Thoracic aorta (tissue), 2 donors: ENCODE measurements at regions not wholly inside any gene's neighbourhood (a gene's known extent, or its start where the extent isn't known, plus 50 kb on each side); places are given as distances from the start of the nearest gene placed in this dataset.

Experiments used
- ATAC-seq: fragments of 150-250 bp; one replicate; pipeline ENCODE4 v1.8.0; 2017; ENCODE audit warnings: low read depth; ENCODE audit not compliant: insufficient number of reproducible peaks, low FRiP score
- DNase-seq: peaks from one replicate; pipeline ENCODE4 v3.0.0-alpha.2; 2020; ENCODE audit warnings: low spot score
- H3K27ac ChIP-seq, 2 donors: fragments of 200-600 bp; sonication (generic); 1 replicate in 1 of 2; 2 replicates in 1 of 2; pipeline ENCODE4 v1.5.1; 2016; ENCODE audit warnings: mild to moderate bottlenecking in 2 of 2, moderate library complexity in 2 of 2
- H3K27me3 ChIP-seq: fragments of 200-600 bp; sonication (generic); replicated peaks from 2 replicates; pipeline ENCODE4 v1.6.0; 2016; ENCODE audit warnings: mild to moderate bottlenecking; ENCODE audit not compliant: insufficient read depth
- H3K36me3 ChIP-seq: fragments of 200-600 bp; sonication (generic); one replicate; pipeline ENCODE4 v1.5.1; 2016
- H3K4me1 ChIP-seq, 2 donors: fragments of 200-600 bp; sonication (generic); 1 replicate in 1 of 2; 2 replicates in 1 of 2; pipeline versions ENCODE4 v1.5.1 to v1.6.0; 2016; ENCODE audit warnings: low read depth in 2 of 2, mild to moderate bottlenecking in 1 of 2; ENCODE audit not compliant: control insufficient read depth in 1 of 2
- H3K4me3 ChIP-seq: fragments of 200-600 bp; sonication (generic); 2 replicates; pipeline ENCODE4 v1.5.1; 2016; ENCODE audit warnings: mild to moderate bottlenecking
- H3K9me3 ChIP-seq: fragments of 200-600 bp; sonication (generic); 2 replicates; pipeline ENCODE4 v1.5.1; 2016
- TF ChIP-seq, protein P1 (sequence below): fragments of 200-600 bp; sonication (generic); IDR thresholded peaks from one replicate; pipeline ENCODE4 v1.5.1; 2019; ENCODE audit warnings: antibody characterized with exemption

DNA sequence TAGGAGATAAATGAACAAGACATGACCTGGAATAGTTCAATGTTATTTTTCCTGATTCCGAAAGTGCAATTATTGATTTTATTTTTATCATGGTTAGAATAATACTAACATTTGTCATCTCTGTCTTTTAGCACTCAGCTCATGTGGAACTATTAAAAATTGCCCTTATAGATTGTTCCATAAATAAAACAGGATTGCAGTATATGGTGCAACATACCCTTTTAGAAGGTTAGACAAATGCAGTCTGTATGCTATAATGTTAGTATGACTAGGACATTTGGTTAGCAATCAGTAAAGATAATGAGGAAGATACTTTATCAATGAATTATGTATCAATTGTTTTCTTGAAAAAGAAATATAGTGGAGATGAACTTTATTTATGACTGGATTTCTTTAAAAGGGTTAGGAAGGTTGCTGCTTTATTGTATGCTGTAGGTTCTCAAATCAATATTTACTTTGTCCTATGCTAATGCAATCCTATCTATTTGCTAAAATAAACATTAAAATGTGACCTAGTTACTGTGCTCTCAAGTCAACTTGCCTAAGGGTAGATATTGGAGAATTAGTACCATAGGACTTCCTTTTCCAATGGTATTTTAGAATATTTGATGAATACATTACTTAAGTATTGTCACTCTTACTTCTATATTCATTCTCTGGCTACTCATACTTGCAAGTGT lies 348.9 kb upstream of the ISL1 start:
- H3K36me3 ChIP-seq = no peaks in the 10 kb centered on the region
- TF ChIP-seq, protein P1, sequence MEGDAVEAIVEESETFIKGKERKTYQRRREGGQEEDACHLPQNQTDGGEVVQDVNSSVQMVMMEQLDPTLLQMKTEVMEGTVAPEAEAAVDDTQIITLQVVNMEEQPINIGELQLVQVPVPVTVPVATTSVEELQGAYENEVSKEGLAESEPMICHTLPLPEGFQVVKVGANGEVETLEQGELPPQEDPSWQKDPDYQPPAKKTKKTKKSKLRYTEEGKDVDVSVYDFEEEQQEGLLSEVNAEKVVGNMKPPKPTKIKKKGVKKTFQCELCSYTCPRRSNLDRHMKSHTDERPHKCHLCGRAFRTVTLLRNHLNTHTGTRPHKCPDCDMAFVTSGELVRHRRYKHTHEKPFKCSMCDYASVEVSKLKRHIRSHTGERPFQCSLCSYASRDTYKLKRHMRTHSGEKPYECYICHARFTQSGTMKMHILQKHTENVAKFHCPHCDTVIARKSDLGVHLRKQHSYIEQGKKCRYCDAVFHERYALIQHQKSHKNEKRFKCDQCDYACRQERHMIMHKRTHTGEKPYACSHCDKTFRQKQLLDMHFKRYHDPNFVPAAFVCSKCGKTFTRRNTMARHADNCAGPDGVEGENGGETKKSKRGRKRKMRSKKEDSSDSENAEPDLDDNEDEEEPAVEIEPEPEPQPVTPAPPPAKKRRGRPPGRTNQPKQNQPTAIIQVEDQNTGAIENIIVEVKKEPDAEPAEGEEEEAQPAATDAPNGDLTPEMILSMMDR = no peak
- H3K27ac ChIP-seq = no peak overlapping the region
- H3K9me3 ChIP-seq = no peaks in the 10 kb centered on the region
- DNase-seq (no peak), ATAC-seq (no peak)
- H3K4me3 ChIP-seq = no peak overlapping the region
- H3K4me1 ChIP-seq = no peaks in the 10 kb centered on the region
- H3K27me3 ChIP-seq = no peaks in the 10 kb centered on the region

DNA sequence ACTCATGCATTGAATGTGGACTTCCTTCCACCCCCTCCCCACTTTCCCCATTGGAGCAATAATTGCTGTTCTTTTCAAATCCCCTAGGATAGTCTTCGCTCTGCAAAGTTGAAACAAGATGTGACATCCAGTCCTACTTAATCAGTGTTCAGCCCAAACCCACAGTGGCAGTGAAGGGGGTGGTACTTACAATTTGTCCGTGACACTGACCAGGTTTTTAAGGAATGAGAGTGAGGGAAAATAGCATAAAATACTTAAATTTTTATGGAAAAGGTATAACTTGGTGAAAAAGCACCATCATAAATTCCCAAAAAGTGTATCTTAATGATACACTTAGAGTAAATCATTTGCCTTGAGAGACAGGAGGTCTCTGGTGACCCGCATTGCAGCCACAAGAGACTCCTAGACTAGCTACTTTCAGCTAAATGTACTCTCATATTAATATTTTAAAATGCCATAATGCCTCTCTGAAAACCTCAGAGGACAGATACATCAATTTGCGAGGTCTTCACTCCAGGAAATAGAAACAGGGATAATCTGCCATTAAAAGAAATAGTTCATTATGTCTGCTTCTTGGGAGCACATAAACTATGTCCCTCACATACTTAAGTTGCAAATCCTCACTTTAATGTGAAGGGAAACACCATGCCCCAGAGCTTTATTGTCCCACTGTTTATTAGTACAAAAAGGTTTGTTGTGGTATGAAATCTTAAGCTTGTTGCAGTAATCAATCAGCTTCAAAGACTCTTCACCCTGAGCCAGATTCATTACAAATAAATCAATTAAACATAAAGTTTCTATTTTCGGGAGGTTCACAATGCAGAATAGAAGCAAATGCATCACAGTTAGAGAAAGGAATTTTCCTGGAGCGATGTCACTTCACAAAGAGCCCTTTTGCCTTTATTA lies 343.6 kb upstream of the ISL1 start:
- no peaks in the 10 kb centered on the region for H3K4me1 ChIP-seq
- no peak overlapping the region for H3K4me3 ChIP-seq
- TF ChIP-seq, protein P1 = no peak
- H3K36me3 ChIP-seq = no peaks in the 10 kb centered on the region
- no peaks in the 10 kb centered on the region for H3K27me3 ChIP-seq
- DNase-seq (no peak), ATAC-seq (no peak)
- no peaks in the 10 kb centered on the region for H3K9me3 ChIP-seq
- H3K27ac ChIP-seq = no peak overlapping the region

DNA sequence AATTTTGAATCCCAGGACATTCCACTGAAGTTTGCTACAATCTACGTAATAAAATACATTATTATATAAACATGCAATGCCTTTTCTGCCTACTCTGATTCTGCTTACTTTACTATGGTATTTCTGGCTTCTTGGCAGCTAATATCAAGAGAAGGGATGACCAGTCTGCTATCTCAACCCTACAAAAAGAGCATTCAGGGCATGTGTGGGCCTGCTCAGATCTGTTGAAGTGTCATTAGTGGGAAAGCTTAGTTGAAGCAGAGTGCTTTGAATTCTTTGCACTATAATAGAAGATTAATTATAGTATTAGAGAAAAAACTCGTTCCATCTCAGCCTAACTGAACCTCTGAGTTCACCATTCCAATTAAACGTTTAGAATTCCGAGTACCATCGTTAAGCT lies 339.5 kb upstream of the ISL1 start:
- no peak for ATAC-seq
- no peak overlapping the region for H3K27ac ChIP-seq
- DNase-seq = no peak
- no peaks in the 10 kb centered on the region for H3K27me3 ChIP-seq
- no peak overlapping the region for H3K4me3 ChIP-seq
- no peaks in the 10 kb centered on the region for H3K9me3 ChIP-seq
- no peaks in the 10 kb centered on the region for H3K4me1 ChIP-seq
- H3K36me3 ChIP-seq = no peaks in the 10 kb centered on the region
- TF ChIP-seq, protein P1 = no peak

DNA sequence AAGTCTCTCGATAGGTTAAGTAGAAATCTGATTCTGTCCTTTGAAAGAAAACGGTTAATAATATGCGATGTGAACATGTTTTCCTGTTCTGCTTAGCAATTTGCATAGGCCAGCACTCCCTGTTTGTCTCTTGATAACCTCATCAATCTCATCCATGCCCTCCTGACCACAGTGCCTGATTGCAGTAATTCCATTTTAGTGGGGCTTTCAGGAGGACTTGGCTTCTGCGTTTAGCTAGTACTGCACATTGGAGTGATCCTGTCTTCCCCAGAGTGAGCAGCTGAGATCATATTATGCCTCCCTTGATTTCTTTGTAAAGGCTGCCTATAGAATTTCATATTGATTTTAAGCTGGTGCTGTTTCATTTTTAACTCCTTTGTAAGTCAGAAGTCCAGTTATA lies 335.9 kb upstream of the ISL1 start:
- DNase-seq (no peak), ATAC-seq (no peak)
- no peak overlapping the region for H3K4me3 ChIP-seq

DNA sequence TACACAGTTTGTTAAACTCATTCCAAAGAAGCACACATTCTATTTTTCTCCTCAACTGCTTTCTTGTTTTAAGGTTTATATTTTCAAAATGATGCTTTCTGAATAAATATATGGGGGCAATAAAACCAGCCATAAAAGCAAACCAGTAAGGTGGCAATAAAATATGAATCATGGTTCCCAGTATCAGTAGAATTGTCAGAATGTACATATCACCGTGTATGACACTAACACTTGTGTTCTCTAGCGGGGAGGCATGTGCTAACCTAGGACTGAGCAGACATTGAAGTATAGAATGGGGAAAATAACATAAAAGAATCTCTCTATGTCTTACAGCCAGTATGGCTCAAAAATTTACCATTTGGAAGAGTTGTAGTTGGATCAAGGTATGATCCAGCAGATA lies 329.9 kb upstream of the ISL1 start:
- ATAC-seq (no peak), DNase-seq (no peak)
- Histone ChIP-seq H3K4me3 (no peak overlapping the region), H3K36me3 (no peaks in the 10 kb centered on the region), H3K27ac (no peak overlapping the region), H3K9me3 (no peaks in the 10 kb centered on the region), H3K4me1 (no peaks in the 10 kb centered on the region), H3K27me3 (no peaks in the 10 kb centered on the region)
- TF ChIP-seq, protein P1 = no peak

More for the DNA sequence above, 335.9 kb upstream of the ISL1 start:
- TF ChIP-seq, protein P1 = no peak
- no peak overlapping the region for H3K27ac ChIP-seq
- H3K36me3 ChIP-seq = no peaks in the 10 kb centered on the region
- H3K9me3 ChIP-seq = no peaks in the 10 kb centered on the region
- no peaks in the 10 kb centered on the region for H3K4me1 ChIP-seq
- H3K27me3 ChIP-seq = no peaks in the 10 kb centered on the region
